ENCODE measurements at regions not wholly inside any gene's neighbourhood (a gene's known extent, or its start where the extent isn't known, plus 50 kb on each side); places are given as distances from the start of the nearest gene placed in this dataset.
"Not testable (repeated sequence)": the region's sequence is repeated elsewhere in the genome, so short reads cannot be mapped to it uniquely, and the experiment has no call there.

DNA sequence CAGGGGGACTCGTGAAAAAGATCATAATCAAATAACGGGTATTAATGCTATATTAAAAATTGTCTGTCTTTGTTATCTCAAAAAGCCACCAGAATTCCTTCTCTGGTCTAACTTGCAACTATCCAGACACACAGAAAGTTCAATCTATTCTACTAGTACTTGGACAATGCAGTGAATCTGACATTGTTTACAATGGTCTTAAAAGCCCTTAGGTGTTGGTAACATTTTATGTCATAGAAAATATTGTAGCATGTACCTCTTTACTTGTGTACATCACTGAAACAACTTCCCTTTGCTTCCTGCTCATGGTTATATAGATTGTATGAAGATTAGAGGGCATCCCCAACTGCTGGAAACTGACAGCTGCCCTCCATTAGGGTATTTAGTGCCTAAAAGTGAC is 71.1 kb upstream of the PPP3CA start:
- DNase-seq, result no peak

DNA sequence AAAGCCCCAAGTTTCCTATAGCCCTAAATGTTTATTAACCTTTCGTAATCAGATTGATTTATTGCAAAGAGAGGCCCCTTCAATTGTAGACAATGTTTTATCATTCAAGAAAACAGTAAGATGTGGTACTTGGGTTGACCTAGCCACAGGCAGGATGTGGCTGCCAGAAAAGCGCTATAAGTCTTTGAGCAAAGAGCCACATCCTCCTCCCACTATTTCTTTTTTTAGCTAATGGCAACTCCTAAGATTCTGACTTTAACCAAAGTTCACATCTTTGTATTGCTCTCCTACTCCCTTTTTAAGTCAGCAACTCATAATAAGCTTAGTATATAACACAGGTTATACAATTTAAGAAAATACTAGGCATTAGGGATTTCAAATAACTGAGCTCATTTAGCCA is 70.7 kb upstream of the PPP3CA start:
- DNase-seq, result no peak

DNA sequence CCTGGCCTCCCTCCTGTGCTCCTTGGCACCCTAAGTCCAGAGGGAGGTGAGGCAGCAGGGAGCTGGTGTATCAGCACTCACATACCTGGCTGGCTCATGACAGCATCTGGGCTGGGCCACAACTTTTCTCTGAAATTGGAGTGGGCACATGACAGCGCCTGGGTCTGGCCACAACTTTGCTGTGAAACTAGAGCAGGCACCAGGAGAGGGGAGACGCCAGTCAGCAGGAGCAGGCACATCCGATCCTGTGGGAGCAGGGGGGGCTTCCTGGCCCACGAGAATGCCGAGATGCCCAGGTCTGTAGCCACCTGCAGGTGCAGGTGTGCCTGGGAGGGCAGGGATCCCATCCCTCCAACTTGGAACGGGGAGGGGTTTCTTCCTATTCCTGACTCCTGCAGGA is 69.7 kb upstream of the PPP3CA start:
- DNase-seq, result no peak

DNA sequence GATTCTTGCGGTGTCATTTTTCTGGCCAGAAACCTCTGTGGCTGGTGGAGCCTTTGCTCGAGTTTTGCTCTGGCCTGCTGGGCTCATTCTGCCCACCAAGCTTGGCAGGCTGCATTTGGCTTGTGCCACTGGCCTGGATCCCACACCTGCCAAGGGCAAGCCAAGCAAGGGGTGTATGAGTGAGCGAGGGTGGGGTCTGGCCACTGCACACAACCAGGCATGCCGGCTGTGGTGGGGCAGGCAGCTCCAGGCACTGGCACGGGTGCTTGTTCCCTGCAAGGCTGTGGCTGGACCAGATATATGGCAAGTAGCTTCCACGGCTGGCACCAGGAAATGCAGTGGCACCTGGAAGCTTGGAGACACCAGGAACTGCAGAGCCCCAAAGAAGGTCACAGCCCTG is 68.6 kb upstream of the PPP3CA start:
- no peak for DNase-seq

DNA sequence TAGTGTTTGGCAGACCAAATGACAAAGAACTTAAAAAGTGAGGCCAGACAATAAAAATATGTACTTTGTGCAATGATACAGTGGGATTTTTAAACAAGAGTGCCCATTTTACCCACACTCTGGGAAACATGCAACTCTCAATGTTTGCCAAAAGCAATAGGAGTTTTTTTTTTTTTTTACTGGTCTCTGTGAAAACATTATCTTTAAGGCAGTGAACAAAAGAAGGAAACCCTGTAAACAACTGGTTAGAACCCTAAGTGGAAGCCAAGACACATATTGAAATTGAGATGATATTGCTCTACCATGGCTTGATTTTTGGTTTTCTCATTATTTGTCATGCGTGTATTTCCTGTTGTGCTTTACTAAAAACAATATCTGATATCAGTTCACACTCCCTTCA is 67.2 kb upstream of the PPP3CA start:
- DNase-seq, result no peak

DNA sequence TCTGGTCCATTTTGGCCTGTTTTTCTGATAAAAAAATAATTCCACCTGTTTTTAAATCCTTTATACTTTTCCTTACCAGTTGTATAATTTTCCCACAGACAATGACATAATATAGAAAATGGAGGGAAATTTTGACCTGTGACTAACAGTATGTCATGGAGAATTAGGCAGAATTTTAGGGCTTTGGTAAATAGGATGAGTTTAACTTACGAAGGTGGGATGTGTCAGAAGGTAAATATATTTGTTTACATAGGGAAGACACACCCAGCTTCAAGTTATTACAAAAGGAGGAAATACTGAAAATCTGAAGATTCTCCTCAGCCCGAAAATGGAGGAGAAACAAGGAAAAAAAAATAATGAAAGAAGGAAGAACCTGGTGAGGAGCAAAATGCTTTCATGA is 64.6 kb upstream of the PPP3CA start:
- DNase-seq, result no peak

DNA sequence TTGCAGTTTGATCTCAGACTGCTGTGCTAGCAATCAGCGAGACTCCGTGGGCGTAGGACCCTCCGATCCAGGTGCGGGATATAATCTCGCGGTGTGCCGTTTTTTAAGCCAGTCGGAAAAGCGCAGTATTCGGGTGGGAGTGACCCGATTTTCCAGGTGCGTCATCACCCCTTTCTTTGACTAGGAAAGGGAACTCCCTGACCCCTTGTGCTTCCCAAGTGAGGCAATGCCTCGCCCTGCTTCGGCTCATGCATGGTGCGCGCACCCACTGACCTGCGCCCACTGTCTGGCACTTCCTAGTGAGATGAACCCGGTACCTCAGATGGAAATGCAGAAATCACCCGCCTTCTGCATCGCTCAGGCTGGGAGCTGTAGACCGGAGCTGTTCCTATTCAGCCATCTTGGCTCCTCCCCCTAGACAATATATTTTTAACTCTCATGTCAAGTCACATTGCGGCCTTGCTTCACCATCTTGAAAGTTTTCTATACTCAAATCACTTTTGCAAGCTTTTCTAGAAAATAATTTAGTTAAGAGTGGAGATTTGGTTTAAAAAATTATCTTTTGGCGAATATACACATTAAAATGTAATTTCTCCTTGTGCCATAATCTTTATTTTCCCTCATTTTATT is 64.1 kb upstream of the PPP3CA start:
- DNase-seq, result not testable (repeated sequence)

DNA sequence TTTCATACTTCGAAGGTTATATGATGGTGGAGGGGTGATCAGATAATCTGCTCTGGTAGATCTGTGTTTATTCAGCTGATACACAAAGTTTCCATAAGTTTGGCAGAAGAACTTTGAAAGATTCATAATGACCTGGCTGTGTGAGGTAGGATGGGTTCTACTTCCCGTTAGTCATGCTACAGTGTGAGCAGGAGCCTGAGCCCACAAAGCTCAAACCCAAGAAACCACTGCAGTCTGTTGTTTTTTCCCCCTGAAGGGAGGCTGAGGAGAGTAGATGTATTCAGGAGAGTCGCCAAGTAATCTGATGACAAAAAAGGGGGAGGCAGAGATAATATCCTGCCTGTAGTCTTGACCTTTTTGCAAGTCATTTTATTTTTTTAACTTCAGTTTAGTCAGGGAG is 52.8 kb upstream of the PPP3CA start:
- no peak for DNase-seq

DNA sequence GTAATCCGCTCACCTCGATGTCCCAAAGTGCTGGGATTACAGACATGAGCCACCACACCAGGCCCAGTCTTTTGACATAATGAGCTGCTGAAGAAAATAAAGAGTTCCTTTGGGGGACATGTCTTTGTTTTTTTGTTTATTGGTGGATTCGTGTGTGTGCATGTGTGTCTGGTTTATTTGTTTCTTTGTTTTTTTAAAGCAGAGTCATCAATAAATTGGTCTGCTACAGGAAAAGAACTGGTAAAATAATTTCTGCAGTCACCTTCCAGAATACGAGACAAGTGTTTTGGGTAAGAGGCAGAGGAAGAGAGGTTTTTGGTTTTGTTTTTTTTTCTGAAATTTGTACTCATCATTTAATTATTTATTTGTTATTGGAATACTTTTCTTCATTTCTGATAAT is 51.5 kb upstream of the PPP3CA start:
- no peak for DNase-seq

All from left kidney (tissue), 1 donor.